Fibroblast of villous mesenchyme (primary cell): ENCODE measurements at regions not wholly inside any gene's neighbourhood (a gene's known extent, or its start where the extent isn't known, plus 50 kb on each side); places are given as distances from the start of the nearest gene placed in this dataset.

ENCODE experiments used
- DNase-seq: peaks from one replicate; pipeline ENCODE4 v3.0.0-alpha.2; 2010; ENCODE audit warnings: low read depth
- H3K4me3 ChIP-seq: 2 replicates; pipeline ENCODE4 v1.5.1; 2011; ENCODE audit warnings: low read depth, mild to moderate bottlenecking, low read length
- CTCF ChIP-seq: IDR thresholded peaks from 2 replicates; pipeline ENCODE4 v1.5.1; 2012; ENCODE audit warnings: low read depth, mild to moderate bottlenecking, low read length; ENCODE audit not compliant: insufficient read depth

GRCh38 chr12:30843211-30843610 is 83.3 kb upstream of the TSPAN11 start:
- no peak for DNase-seq
- TF ChIP-seq CTCF = no peak
- H3K4me3 ChIP-seq = no peak overlapping the region

GRCh38 chr12:30840715-30841114 is 85.8 kb upstream of the TSPAN11 start:
- DNase-seq = no peak
- no peak overlapping the region for H3K4me3 ChIP-seq
- no peak for TF ChIP-seq CTCF

- no peak overlapping the region for H3K4me3 ChIP-seq
- DNase-seq = no peak
- TF ChIP-seq CTCF = no peak
These were observed 85.0 kb upstream of the CAPRIN2 start for GRCh38 chr12:30839643-30840220.

GRCh38 chr12:30837595-30837994 is 82.8 kb upstream of the CAPRIN2 start:
- no peak for DNase-seq
- no peak overlapping the region for H3K4me3 ChIP-seq
- no peak for TF ChIP-seq CTCF

GRCh38 chr12:30836656-30837445 is 82.1 kb upstream of the CAPRIN2 start:
- DNase-seq = no peak
- TF ChIP-seq CTCF = no peak
- H3K4me3 ChIP-seq = no peak overlapping the region

- no peak overlapping the region for H3K4me3 ChIP-seq
- no peak for DNase-seq
- no peak for TF ChIP-seq CTCF
These were observed 80.5 kb upstream of the CAPRIN2 start for GRCh38 chr12:30835216-30835615.
